Tibial artery (tissue), 4 donors: ENCODE measurements at regions not wholly inside any gene's neighbourhood (a gene's known extent, or its start where the extent isn't known, plus 50 kb on each side); places are given as distances from the start of the nearest gene placed in this dataset.

Experiments used
- DNase-seq, 2 donors: peaks; one replicate each; pipeline ENCODE4 v3.0.0-alpha.2; 2019
- H3K27ac ChIP-seq, 2 donors: fragments of 200-600 bp; sonication (generic) in 1 of 2; 1 replicate in 1 of 2; 2 replicates in 1 of 2; pipeline ENCODE4 v1.5.1; 2018 to 2019; ENCODE audit warnings: mild to moderate bottlenecking in 1 of 2
- H3K27me3 ChIP-seq, 2 donors: fragments of 200-600 bp; sonication (generic) in 1 of 2; one replicate each; pipeline versions ENCODE4 v1.5.1 to v1.6.0; 2016 to 2019
- H3K36me3 ChIP-seq, 3 donors: fragments of 200-600 bp; sonication (generic) in 2 of 3; one replicate each; pipeline ENCODE4 v1.5.1; 2016 to 2019; ENCODE audit warnings: mild to moderate bottlenecking in 2 of 3
- H3K4me1 ChIP-seq, 4 donors: fragments of 200-600 bp; sonication (generic) in 2 of 4; 1 replicate in 3 of 4; 2 replicates in 1 of 4; pipeline ENCODE4 v1.5.1; 2016 to 2019
- H3K4me3 ChIP-seq, 2 donors: fragments of 200-600 bp; sonication (generic) in 1 of 2; 1 replicate in 1 of 2; 2 replicates in 1 of 2; pipeline ENCODE4 v1.5.1; 2018 to 2019; ENCODE audit warnings: mild to moderate bottlenecking in 2 of 2
- H3K9me3 ChIP-seq, 3 donors: fragments of 200-600 bp; sonication (generic) in 1 of 3; one replicate each; pipeline ENCODE4 v1.5.1; 2016 to 2019
- CTCF ChIP-seq, 2 experiments: fragments of 200-600 bp in 1 of 2; fragments of 450-650 bp in 1 of 2; IDR thresholded peaks; one replicate each; pipeline ENCODE4 v1.5.1; 2017 to 2019; ENCODE audit warnings: antibody characterized with exemption in 2 of 2, mild to moderate bottlenecking in 1 of 2, moderate library complexity in 1 of 2
- intact Hi-C: fragments of 100-400 bp; cut with DNase I; formaldehyde crosslinking; loops from one replicate; pipeline ENCODE4 v1.15.0; 2023; ENCODE audit warnings: low total_unique reads

- H3K4me3 ChIP-seq: no peak overlapping the region
- no peak overlapping the region for H3K27ac ChIP-seq
- no peaks in the 10 kb centered on the region for H3K36me3 ChIP-seq
- TF ChIP-seq CTCF (IDR thresholded peaks at IDR 0.05): no peak
- intact Hi-C loops: no loop called here
- H3K4me1 ChIP-seq: peaks cover 0 to 16% (median 11%) of the 10 kb centered on the region in 4 donors
- no peak for DNase-seq
- H3K9me3 ChIP-seq: no peaks in the 10 kb centered on the region
- no peaks in the 10 kb centered on the region for H3K27me3 ChIP-seq
These were observed 81.4 kb upstream of the AKIP1 start for GRCh38 chr11:8829556-8829955.

- no peak for DNase-seq
- no peak overlapping the region for H3K27ac ChIP-seq
- peaks cover 0 to 16% (median 11%) of the 10 kb centered on the region in 4 donors for H3K4me1 ChIP-seq
- H3K27me3 ChIP-seq: no peaks in the 10 kb centered on the region
- no peak for TF ChIP-seq CTCF (IDR thresholded peaks at IDR 0.05)
- H3K36me3 ChIP-seq: no peaks in the 10 kb centered on the region
- H3K4me3 ChIP-seq: no peak overlapping the region
- intact Hi-C loops: no loop called here
- no peaks in the 10 kb centered on the region for H3K9me3 ChIP-seq
These were observed 80.3 kb upstream of the AKIP1 start for GRCh38 chr11:8830641-8831040.

- H3K27ac ChIP-seq: no peak overlapping the region
- DNase-seq: no peak
These were observed 79.1 kb upstream of the AKIP1 start for GRCh38 chr11:8831861-8832260.

GRCh38 chr11:8832571-8833260 is 78.3 kb upstream of the AKIP1 start:
- no peaks in the 10 kb centered on the region for H3K9me3 ChIP-seq
- peak overlapping the region; percentile 61 to 65 for H3K27ac ChIP-seq
- no peak for TF ChIP-seq CTCF (IDR thresholded peaks at IDR 0.05)
- H3K4me1 ChIP-seq: peaks cover 0 to 16% (median 11%) of the 10 kb centered on the region in 4 donors
- H3K4me3 ChIP-seq: no peak overlapping the region
- no peaks in the 10 kb centered on the region for H3K27me3 ChIP-seq
- DNase-seq: no peak
- intact Hi-C loops: no loop called here
- no peaks in the 10 kb centered on the region for H3K36me3 ChIP-seq

More at GRCh38 chr11:8831861-8832260, 79.1 kb upstream of the AKIP1 start:
- no peaks in the 10 kb centered on the region for H3K9me3 ChIP-seq
- H3K27me3 ChIP-seq: no peaks in the 10 kb centered on the region
- intact Hi-C loops: no loop called here
- no peaks in the 10 kb centered on the region for H3K36me3 ChIP-seq
- TF ChIP-seq CTCF (IDR thresholded peaks at IDR 0.05): no peak
- H3K4me3 ChIP-seq: no peak overlapping the region
- H3K4me1 ChIP-seq: peaks cover 0 to 16% (median 11%) of the 10 kb centered on the region in 4 donors

- Histone ChIP-seq H3K36me3 (no peaks in the 10 kb centered on the region), H3K4me3 (no peak overlapping the region), H3K27me3 (no peaks in the 10 kb centered on the region), H3K27ac (peak overlapping the region in 1 of 2 donors; percentile 61), H3K4me1 (peaks cover 0 to 22% (median 15%) of the 10 kb centered on the region in 4 donors), H3K9me3 (no peaks in the 10 kb centered on the region)
- TF ChIP-seq CTCF (IDR thresholded peaks at IDR 0.05): no peak
- no peak for DNase-seq
- intact Hi-C loops: no loop called here
These were observed 77.2 kb upstream of the AKIP1 start for GRCh38 chr11:8833568-8834315.
